K562 (cell line): ENCODE measurements at regions not wholly inside any gene's neighbourhood (a gene's known extent, or its start where the extent isn't known, plus 50 kb on each side); places are given as distances from the start of the nearest gene placed in this dataset.

Experiments
- ATAC-seq: fragments of 200-7000 bp; cut with Tn5 transposase; 3 replicates; pipeline ENCODE4 v1.9.1; 2020; ENCODE audit warnings: moderate library complexity
- BruUV-seq: library from RNA; stranded (reverse); fragments of 400-500 nt; replicated peaks from 2 replicates; lab custom pipeline; 2021; lab: Mats Ljungman, UMichigan
- CTCF ChIA-PET: fragments of 300-600 bp; formaldehyde crosslinking; extraction: SDS; loops from one replicate; lab custom pipeline; 2021; ENCODE audit warnings: low intra/inter-chr PET ratio; lab: Yijun Ruan, JAX
- POLR2A ChIA-PET: fragments of 300-600, 350-650 bp; sonication (Branson Sonifier 250); formaldehyde crosslinking; extraction: SDS; loops from one replicate; lab custom pipeline; 2021; ENCODE audit warnings: antibody characterized with exemption, inconsistent platforms; lab: Yijun Ruan, JAX
- DNase-seq, 4 experiments: peaks; one replicate each; pipeline versions ENCODE4 v3.0.0 to v3.0.0-alpha.2; 2011 to 2018; ENCODE audit warnings: low spot score in 3 of 4, mixed read lengths in 3 of 4; ENCODE audit errors: extremely low read depth in 1 of 4
- FAIRE-seq: peaks from 2 replicates; lab custom pipeline; 2011; peaks lifted over from hg19 to GRCh38; lab: Jason Lieb, UNC
- H2AFZ ChIP-seq: 2 replicates; pipeline ENCODE4 v1.6.0; 2011; ENCODE audit warnings: low read depth, low read length, control low read depth, inconsistent platforms
- H3K27ac ChIP-seq: fragments of 200-600 bp; 3 replicates; pipeline ENCODE4 v1.8.0; 2011; ENCODE audit warnings: low read depth, mild to moderate bottlenecking, control low read depth, inconsistent platforms, low read length, moderate library complexity, mixed read lengths; ENCODE audit errors: extremely low read depth
- H3K27me3 ChIP-seq, 2 experiments: fragments of 300-600 bp in 1 of 2; 2 replicates in 1 of 2; 3 replicates in 1 of 2; pipeline versions ENCODE4 v1.6.0 to v1.8.0; 2011; ENCODE audit warnings: inconsistent platforms in 2 of 2, low read length in 2 of 2, mild to moderate bottlenecking in 1 of 2, mixed read lengths in 1 of 2, moderate library complexity in 1 of 2; ENCODE audit not compliant: control insufficient read depth in 2 of 2, insufficient read depth in 2 of 2
- H3K36me3 ChIP-seq: fragments of 300-600 bp; 3 replicates; pipeline ENCODE4 v1.8.0; 2011; ENCODE audit warnings: mild to moderate bottlenecking, low read length, inconsistent platforms; ENCODE audit not compliant: control insufficient read depth, insufficient read depth
- H3K4me1 ChIP-seq, 2 experiments: fragments of 200-600 bp in 1 of 2; replicated peaks in 1 of 2; 2 replicates in 1 of 2; 3 replicates in 1 of 2; pipeline versions ENCODE4 v1.5.1 to v1.8.0; 2011; ENCODE audit warnings: inconsistent platforms in 2 of 2, low read length in 2 of 2, mild to moderate bottlenecking in 1 of 2, mixed read lengths in 1 of 2, moderate library complexity in 1 of 2; ENCODE audit not compliant: control insufficient read depth in 2 of 2, insufficient read depth in 2 of 2
- H3K4me2 ChIP-seq: 2 replicates; pipeline ENCODE4 v1.6.1; 2011; ENCODE audit warnings: low read length, control low read depth, inconsistent platforms, mixed read lengths; ENCODE audit not compliant: insufficient read depth
- H3K4me3 ChIP-seq: fragments of 200-600 bp; sonication (generic), shearing (Covaris generic); 2 replicates; pipeline ENCODE4 v1.5.1; 2016; ENCODE audit warnings: control low read depth, inconsistent platforms
- H3K79me2 ChIP-seq: fragments of 200-600 bp; 3 replicates; pipeline ENCODE4 v1.8.0; 2011; ENCODE audit warnings: low read length, inconsistent platforms; ENCODE audit not compliant: control insufficient read depth, insufficient read depth
- H3K9ac ChIP-seq, 2 experiments: 2 replicates each; pipeline versions ENCODE4 v1.6.0 to v1.6.1; 2011; ENCODE audit warnings: low read depth in 2 of 2, low read length in 2 of 2, control low read depth in 1 of 2, inconsistent platforms in 1 of 2, mild to moderate bottlenecking in 1 of 2, mixed read lengths in 1 of 2; ENCODE audit not compliant: insufficient read depth in 1 of 2
- H3K9me1 ChIP-seq: one replicate; pipeline ENCODE4 v1.6.0; 2011; ENCODE audit warnings: inconsistent platforms, mild to moderate bottlenecking, low read length, moderate library complexity; ENCODE audit not compliant: control insufficient read depth, insufficient read depth
- H3K9me3 ChIP-seq: replicated peaks from 2 replicates; pipeline ENCODE4 v1.5.1; 2011; ENCODE audit warnings: low read depth, low read length, inconsistent platforms; ENCODE audit not compliant: control insufficient read depth, insufficient read depth
- H4K20me1 ChIP-seq: replicated peaks from 2 replicates; pipeline ENCODE4 v1.6.1; 2011; ENCODE audit warnings: low read length, inconsistent platforms, mixed read lengths; ENCODE audit not compliant: control insufficient read depth, insufficient read depth
- ASH1L ChIP-seq: fragments of 450-650 bp; IDR thresholded peaks from 2 replicates; pipeline ENCODE4 v1.6.1; 2018; ENCODE audit warnings: borderline replicate concordance, mild to moderate bottlenecking, low read depth; ENCODE audit not compliant: partially characterized antibody
- ERF ChIP-seq: fragments of 450-650 bp; formaldehyde crosslinking; IDR thresholded peaks from 2 replicates; pipeline ENCODE4 v1.4.0; 2020; ENCODE audit warnings: mild to moderate bottlenecking, mixed read lengths
- ESRRB ChIP-seq: fragments of 250-450 bp; sonication (Bioruptor Pico); IDR thresholded peaks from 2 replicates; pipeline ENCODE4 v1.5.0; 2020; ENCODE audit warnings: mild to moderate bottlenecking, moderate library complexity, borderline replicate concordance
- ILK ChIP-seq: fragments of 450-650 bp; IDR thresholded peaks from 2 replicates; pipeline ENCODE4 v1.6.1; 2016; ENCODE audit warnings: missing genetic modification characterization, low read depth, mild to moderate bottlenecking, missing compliant biosample characterization, moderate library complexity, borderline replicate concordance
- JUNB ChIP-seq: fragments of 450-650 bp; formaldehyde crosslinking; conservative IDR thresholded peaks from 2 replicates; pipeline ENCODE4 v1.4.0; 2020; ENCODE audit warnings: mild to moderate bottlenecking
- MAFF ChIP-seq: IDR thresholded peaks from 2 replicates; pipeline ENCODE4 v1.6.1; 2012; ENCODE audit warnings: low read length, improper control_type of control experiment
- MTA3 ChIP-seq: fragments of 450-650 bp; formaldehyde crosslinking; IDR thresholded peaks from 2 replicates; pipeline ENCODE4 v1.6.1; 2017; ENCODE audit warnings: mild to moderate bottlenecking, borderline replicate concordance
- MTF1 ChIP-seq: fragments of 250-450 bp; sonication (Bioruptor Pico); IDR thresholded peaks from 2 replicates; pipeline ENCODE4 v1.9.0; 2021; ENCODE audit warnings: moderate library complexity, mild to moderate bottlenecking, inconsistent platforms, borderline replicate concordance
- NELFE ChIP-seq: IDR thresholded peaks from 2 replicates; pipeline ENCODE4 v1.6.1; 2011; ENCODE audit warnings: mild to moderate bottlenecking; ENCODE audit not compliant: insufficient read depth, insufficient read length
- PURB ChIP-seq: sonication (generic); formaldehyde crosslinking; IDR thresholded peaks from 2 replicates; pipeline ENCODE4 v1.9.0; 2021; ENCODE audit warnings: low read depth, mild to moderate bottlenecking, missing genetic modification reagents
- TAF15 ChIP-seq: fragments of 200-400 bp; formaldehyde crosslinking; IDR thresholded peaks from 2 replicates; pipeline ENCODE4 v1.6.1; 2017; ENCODE audit warnings: mild to moderate bottlenecking, low read depth, low read length, moderate library complexity
- TEAD1 ChIP-seq, 2 experiments: fragments of 450-650 bp in 1 of 2; sonication (generic) in 1 of 2; formaldehyde crosslinking; IDR thresholded peaks; 2 replicates each; pipeline versions ENCODE4 v1.4.0 to v1.8.0; 2020 to 2022; ENCODE audit warnings: mild to moderate bottlenecking in 2 of 2, missing genetic modification reagents in 1 of 2
- XRCC3 ChIP-seq: fragments of 450-650 bp; IDR thresholded peaks from 2 replicates; pipeline ENCODE4 v1.6.1; 2017; ENCODE audit warnings: mild to moderate bottlenecking, moderate library complexity
- ZNF311 ChIP-seq: fragments of 250-450 bp; sonication (Bioruptor Pico); IDR thresholded peaks from 2 replicates; pipeline ENCODE4 v1.4.0; 2020; ENCODE audit warnings: mild to moderate bottlenecking, moderate library complexity
- ZNF354B ChIP-seq: fragments of 250-450 bp; sonication (Bioruptor Pico); IDR thresholded peaks from 2 replicates; pipeline ENCODE4 v1.4.0; 2020
- ZNF740 ChIP-seq, 3 experiments: fragments of 200-800 bp in 1 of 3; sonication (Bioruptor generic) in 1 of 3; sonication (generic) in 1 of 3; formaldehyde crosslinking in 1 of 3; IDR thresholded peaks; 2 replicates each; pipeline versions ENCODE4 v1.6.1 to v1.8.0; 2016 to 2022; ENCODE audit warnings: mild to moderate bottlenecking in 2 of 3, missing compliant biosample characterization in 2 of 3, missing genetic modification characterization in 2 of 3, missing genetic modification reagents in 1 of 3
- WGBS: fragments of 100-300 bp; shearing (Covaris generic); methylation state at CpG from one replicate; pipeline ENCODE4 v1.1.6; 2016; ENCODE audit warnings: low coverage, mixed read lengths; ENCODE audit not compliant: insufficient coverage; ENCODE audit errors: missing lambda C conversion rate; 5-methylcytosine and 5-hydroxymethylcytosine counted together
- in situ Hi-C: fragments of 300-500 bp; cut with MboI; formaldehyde crosslinking; loops from 4 replicates; pipeline ENCODE4 v1.15.0; 2018; ENCODE audit warnings: inconsistent platforms, mixed read lengths
- intact Hi-C: fragments of 100-400 bp; cut with micrococcal nuclease; formaldehyde crosslinking; loops from 2 replicates; pipeline ENCODE4 v1.14.2; 2022
- TF ChIP-seq, protein P1 (sequence below): fragments of 250-450 bp; sonication (Bioruptor Pico); IDR thresholded peaks from 2 replicates; pipeline ENCODE4 v1.8.0; 2022; ENCODE audit warnings: inconsistent platforms, mild to moderate bottlenecking, moderate library complexity, borderline replicate concordance
- TF ChIP-seq, protein P2 (sequence below): fragments of 450-650 bp; formaldehyde crosslinking; IDR thresholded peaks from 2 replicates; pipeline ENCODE4 v1.4.0; 2020; ENCODE audit warnings: mild to moderate bottlenecking, moderate library complexity

GRCh38 chr16:62602790-62603189 is 566.6 kb upstream of the CDH8 start:
- DNase-seq (no peak), ATAC-seq (no peak)

DNA sequence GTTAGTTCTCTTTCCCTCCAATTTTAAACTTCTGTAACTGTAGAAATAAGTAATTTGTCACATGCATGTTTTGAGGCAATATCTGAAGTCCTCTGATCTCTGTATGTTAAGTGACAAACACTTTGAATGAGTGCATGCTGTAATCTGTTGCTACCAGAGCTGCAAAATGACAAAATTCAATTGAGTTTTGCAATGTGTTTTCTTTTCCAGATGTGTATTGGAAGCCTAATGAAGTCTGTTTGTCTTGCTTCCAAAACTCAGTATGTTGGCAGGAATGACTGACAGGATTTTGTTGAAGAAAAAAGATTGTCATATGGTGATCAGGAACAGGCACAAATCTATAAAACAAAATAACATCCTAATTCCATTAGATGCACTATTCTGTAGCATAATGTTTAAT is 561.6 kb upstream of the CDH8 start:
- H3K9me1 ChIP-seq = no peaks in the 10 kb centered on the region
- H3K4me3 ChIP-seq = no peak overlapping the region
- ATAC-seq (no peak), DNase-seq (no peak), FAIRE-seq (no peak)
- no TSS peak for BruUV-seq
- no peak overlapping the region for H2AFZ ChIP-seq
- no peaks in the 10 kb centered on the region for H3K4me1 ChIP-seq
- ChIA-PET POLR2A (no interaction called here), CTCF (no interaction called here)
- H3K36me3 ChIP-seq = no peaks in the 10 kb centered on the region
- H3K9me3 ChIP-seq = no peaks in the 10 kb centered on the region
- no peak overlapping the region for H3K9ac ChIP-seq
- H4K20me1 ChIP-seq = no peaks in the 10 kb centered on the region
- H3K79me2 ChIP-seq = no peaks in the 10 kb centered on the region
- no peak overlapping the region for H3K4me2 ChIP-seq
- intact Hi-C loops (no loop called here), in situ Hi-C loops (no loop called here)
- no peak overlapping the region for H3K27ac ChIP-seq
- H3K27me3 ChIP-seq = no peaks in the 10 kb centered on the region
- TF ChIP-seq, protein P1, sequence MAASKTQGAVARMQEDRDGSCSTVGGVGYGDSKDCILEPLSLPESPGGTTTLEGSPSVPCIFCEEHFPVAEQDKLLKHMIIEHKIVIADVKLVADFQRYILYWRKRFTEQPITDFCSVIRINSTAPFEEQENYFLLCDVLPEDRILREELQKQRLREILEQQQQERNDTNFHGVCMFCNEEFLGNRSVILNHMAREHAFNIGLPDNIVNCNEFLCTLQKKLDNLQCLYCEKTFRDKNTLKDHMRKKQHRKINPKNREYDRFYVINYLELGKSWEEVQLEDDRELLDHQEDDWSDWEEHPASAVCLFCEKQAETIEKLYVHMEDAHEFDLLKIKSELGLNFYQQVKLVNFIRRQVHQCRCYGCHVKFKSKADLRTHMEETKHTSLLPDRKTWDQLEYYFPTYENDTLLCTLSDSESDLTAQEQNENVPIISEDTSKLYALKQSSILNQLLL (CRISPR knock-in tag) = no peak
- TF ChIP-seq, protein P2, sequence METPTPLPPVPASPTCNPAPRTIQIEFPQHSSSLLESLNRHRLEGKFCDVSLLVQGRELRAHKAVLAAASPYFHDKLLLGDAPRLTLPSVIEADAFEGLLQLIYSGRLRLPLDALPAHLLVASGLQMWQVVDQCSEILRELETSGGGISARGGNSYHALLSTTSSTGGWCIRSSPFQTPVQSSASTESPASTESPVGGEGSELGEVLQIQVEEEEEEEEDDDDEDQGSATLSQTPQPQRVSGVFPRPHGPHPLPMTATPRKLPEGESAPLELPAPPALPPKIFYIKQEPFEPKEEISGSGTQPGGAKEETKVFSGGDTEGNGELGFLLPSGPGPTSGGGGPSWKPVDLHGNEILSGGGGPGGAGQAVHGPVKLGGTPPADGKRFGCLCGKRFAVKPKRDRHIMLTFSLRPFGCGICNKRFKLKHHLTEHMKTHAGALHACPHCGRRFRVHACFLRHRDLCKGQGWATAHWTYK (CRISPR knock-in tag) = no peak
- TF ChIP-seq PURB (CRISPR knock-in tag) (no peak), ESRRB (CRISPR knock-in tag) (no peak), JUNB (CRISPR knock-in tag) (no peak), ILK (tag) (no peak), TEAD1 (CRISPR knock-in tag; IDR thresholded peaks at IDR 0.05) (no peak), ASH1L (no peak), XRCC3 (no peak)

More at GRCh38 chr16:62602790-62603189, 566.6 kb upstream of the CDH8 start:
- Histone ChIP-seq H3K9me3 (no peaks in the 10 kb centered on the region), H3K79me2 (no peaks in the 10 kb centered on the region), H3K4me3 (no peak overlapping the region), H3K4me2 (no peak overlapping the region), H3K9ac (no peak overlapping the region)
- POLR2A ChIA-PET = no interaction called here
- CTCF ChIA-PET = no interaction called here
- in situ Hi-C loops = no loop called here
- TF ChIP-seq ZNF311 (CRISPR knock-in tag) (no peak), NELFE (no peak), MAFF (no peak), ZNF740 (CRISPR knock-in tag; IDR thresholded peaks at IDR 0.05) (no peak), ZNF740 (tag; IDR thresholded peaks at IDR 0.05) (no peak), TAF15 (no peak), MTA3 (no peak), ERF (CRISPR knock-in tag) (no peak), ZNF354B (no peak), MTF1 (CRISPR knock-in tag) (no peak)
- TF ChIP-seq, all 486 proteins: peak for 0
- Histone ChIP-seq H3K36me3 (no peaks in the 10 kb centered on the region), H3K27me3 (no peaks in the 10 kb centered on the region), H3K9me1 (no peaks in the 10 kb centered on the region), H3K27ac (no peak overlapping the region), H3K4me1 (no peaks in the 10 kb centered on the region), H2AFZ (no peak overlapping the region), H4K20me1 (no peaks in the 10 kb centered on the region)
- FAIRE-seq = no peak
- WGBS = 0% methylated on average over 3 of the region's 3 CpGs
- intact Hi-C loops = no loop called here
- no TSS peak for BruUV-seq
